Vagina (tissue), 2 donors: ENCODE measurements at regions not wholly inside any gene's neighbourhood (a gene's known extent, or its start where the extent isn't known, plus 50 kb on each side); places are given as distances from the start of the nearest gene placed in this dataset.

ENCODE experiments used
- DNase-seq, 2 donors: peaks; one replicate each; pipeline ENCODE4 v3.0.0-alpha.2; 2017; ENCODE audit errors: extremely low spot score in 2 of 2
- H3K27ac ChIP-seq: fragments of 200-600 bp; sonication (generic); one replicate; pipeline ENCODE4 v1.5.1; 2019
- H3K27me3 ChIP-seq: fragments of 200-600 bp; sonication (generic); one replicate; pipeline ENCODE4 v1.5.1; 2019
- H3K36me3 ChIP-seq, 2 donors: fragments of 200-600 bp; sonication (generic); one replicate each; pipeline ENCODE4 v1.5.1; 2017 to 2019
- H3K4me1 ChIP-seq: fragments of 200-600 bp; sonication (generic); one replicate; pipeline ENCODE4 v1.5.1; 2019
- H3K4me3 ChIP-seq, 2 donors: fragments of 200-600 bp; sonication (generic); 1 replicate in 1 of 2; 2 replicates in 1 of 2; pipeline ENCODE4 v1.5.1; 2016 to 2019
- H3K9me3 ChIP-seq: fragments of 200-600 bp; sonication (generic); one replicate; pipeline ENCODE4 v1.5.1; 2019
- CTCF ChIP-seq, 3 experiments: fragments of 450-650 bp in 2 of 3; fragments of 200-600 bp in 1 of 3; sonication (generic) in 1 of 3; IDR thresholded peaks; one replicate each; pipeline ENCODE4 v1.5.1; 2017 to 2019; ENCODE audit warnings: antibody characterized with exemption in 3 of 3, mild to moderate bottlenecking in 2 of 3, moderate library complexity in 2 of 3
- POLR2A ChIP-seq, 2 donors: fragments of 450-650 bp; IDR thresholded peaks; one replicate each; pipeline ENCODE4 v1.6.1; 2017; ENCODE audit warnings: antibody characterized with exemption in 2 of 2, mild to moderate bottlenecking in 2 of 2, moderate library complexity in 2 of 2
- POLR2AphosphoS5 ChIP-seq, 2 donors: sonication (generic); formaldehyde crosslinking; IDR thresholded peaks; one replicate each; pipeline ENCODE4 v1.9.0; 2017; ENCODE audit warnings: antibody characterized with exemption in 2 of 2, mild to moderate bottlenecking in 2 of 2, low read depth in 1 of 2; ENCODE audit not compliant: insufficient read depth in 1 of 2
- intact Hi-C: fragments of 100-400 bp; cut with DNase I; formaldehyde crosslinking; loops from one replicate; pipeline ENCODE4 v1.15.1; 2023

GRCh38 chr1:5501206-5501930 is 490.9 kb downstream of the NPHP4 start:
- intact Hi-C loops = no loop called here
- DNase-seq = no peak
- H3K9me3 ChIP-seq = no peaks in the 10 kb centered on the region
- TF ChIP-seq CTCF (IDR thresholded peaks at IDR 0.05) (no peak), POLR2A (IDR thresholded peaks at IDR 0.05) (no peak), POLR2AphosphoS5 (IDR thresholded peaks at IDR 0.05; ENCODE audit: insufficient read depth in 1 of 2, low read depth in 1 of 2) (no peak)
- H3K4me3 ChIP-seq = no peak overlapping the region
- no peak overlapping the region for H3K27ac ChIP-seq
- no peaks in the 10 kb centered on the region for H3K27me3 ChIP-seq
- H3K36me3 ChIP-seq = no peaks in the 10 kb centered on the region
- H3K4me1 ChIP-seq = peaks cover 24% of the 10 kb centered on the region

DNA sequence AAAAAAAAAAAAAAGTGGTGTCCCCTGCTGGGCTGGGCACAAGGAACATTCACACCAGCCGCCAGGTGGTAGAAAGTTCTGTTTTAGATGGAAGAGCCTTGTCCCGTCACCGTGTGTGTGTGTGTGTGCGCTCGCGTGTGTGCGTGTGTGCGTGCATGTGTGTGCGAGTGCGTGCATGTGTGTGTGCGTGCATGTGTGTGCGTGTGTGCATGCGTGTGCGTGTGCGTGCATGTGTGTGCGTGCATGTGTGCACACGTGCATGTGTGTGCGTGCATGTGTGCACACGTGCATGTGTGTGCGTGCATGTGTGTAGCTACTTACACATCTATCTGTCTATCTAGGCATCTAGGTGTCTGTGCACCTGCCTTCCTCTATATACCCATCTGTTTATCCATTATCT is 491.7 kb downstream of the NPHP4 start:
- Histone ChIP-seq H3K27me3 (no peaks in the 10 kb centered on the region), H3K27ac (no peak overlapping the region), H3K9me3 (no peaks in the 10 kb centered on the region), H3K4me1 (peaks cover 24% of the 10 kb centered on the region), H3K4me3 (no peak overlapping the region), H3K36me3 (no peaks in the 10 kb centered on the region)
- TF ChIP-seq POLR2A (IDR thresholded peaks at IDR 0.05) (no peak), CTCF (IDR thresholded peaks at IDR 0.05) (no peak), POLR2AphosphoS5 (IDR thresholded peaks at IDR 0.05; ENCODE audit: insufficient read depth in 1 of 2, low read depth in 1 of 2) (no peak)
- no peak for DNase-seq
- intact Hi-C loops = no loop called here

GRCh38 chr1:5497503-5497902 is 494.7 kb downstream of the NPHP4 start:
- Histone ChIP-seq H3K36me3 (no peaks in the 10 kb centered on the region), H3K4me3 (no peak overlapping the region), H3K27me3 (no peaks in the 10 kb centered on the region), H3K9me3 (no peaks in the 10 kb centered on the region), H3K27ac (no peak overlapping the region), H3K4me1 (peaks cover 8% of the 10 kb centered on the region)
- intact Hi-C loops = no loop called here
- TF ChIP-seq CTCF (IDR thresholded peaks at IDR 0.05) (no peak), POLR2A (IDR thresholded peaks at IDR 0.05) (no peak), POLR2AphosphoS5 (IDR thresholded peaks at IDR 0.05; ENCODE audit: insufficient read depth in 1 of 2, low read depth in 1 of 2) (no peak)
- no peak for DNase-seq

GRCh38 chr1:5495596-5496410 is 496.4 kb downstream of the NPHP4 start:
- TF ChIP-seq CTCF (IDR thresholded peaks at IDR 0.05) = no peak
- no peak for TF ChIP-seq POLR2AphosphoS5 (IDR thresholded peaks at IDR 0.05; ENCODE audit: insufficient read depth in 1 of 2, low read depth in 1 of 2)
- no peak for TF ChIP-seq POLR2A (IDR thresholded peaks at IDR 0.05)
- intact Hi-C loops = no loop called here
- H3K27me3 ChIP-seq = no peaks in the 10 kb centered on the region
- no peaks in the 10 kb centered on the region for H3K4me1 ChIP-seq
- H3K4me3 ChIP-seq = no peak overlapping the region
- no peak overlapping the region for H3K27ac ChIP-seq
- DNase-seq = no peak
- no peaks in the 10 kb centered on the region for H3K9me3 ChIP-seq
- no peaks in the 10 kb centered on the region for H3K36me3 ChIP-seq

DNA sequence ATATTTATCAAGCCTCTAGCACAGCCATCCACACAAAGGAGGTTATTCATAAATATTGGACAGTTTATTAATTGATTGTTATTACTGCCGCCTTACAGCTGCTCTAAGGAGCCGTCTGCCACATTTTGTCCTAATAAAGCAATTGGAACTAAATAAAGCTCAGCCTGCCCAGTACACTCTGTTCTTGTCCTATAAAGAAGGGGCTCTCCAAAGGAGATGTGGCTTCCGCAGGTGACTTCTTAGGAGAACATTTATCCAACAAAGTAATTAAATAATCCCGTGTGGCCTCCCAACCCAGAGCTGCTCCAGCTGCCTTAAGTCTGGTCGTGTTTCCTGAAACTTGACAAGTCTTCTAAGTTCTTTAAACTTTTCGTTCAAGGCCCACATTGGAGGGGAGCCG is 497.7 kb downstream of the NPHP4 start:
- no peaks in the 10 kb centered on the region for H3K4me1 ChIP-seq
- no peaks in the 10 kb centered on the region for H3K9me3 ChIP-seq
- intact Hi-C loops = no loop called here
- no peak for DNase-seq
- no peak overlapping the region for H3K27ac ChIP-seq
- no peak for TF ChIP-seq POLR2AphosphoS5 (IDR thresholded peaks at IDR 0.05; ENCODE audit: insufficient read depth in 1 of 2, low read depth in 1 of 2)
- TF ChIP-seq CTCF (IDR thresholded peaks at IDR 0.05) = no peak
- TF ChIP-seq POLR2A (IDR thresholded peaks at IDR 0.05) = no peak
- no peak overlapping the region for H3K4me3 ChIP-seq
- no peaks in the 10 kb centered on the region for H3K36me3 ChIP-seq
- no peaks in the 10 kb centered on the region for H3K27me3 ChIP-seq
